NCI-H1092 (cell line): ENCODE measurements at regions not wholly inside any gene's neighbourhood (a gene's known extent, or its start where the extent isn't known, plus 50 kb on each side); places are given as distances from the start of the nearest gene placed in this dataset.

ENCODE experiments used
- DNase-seq: peaks from one replicate; lab custom pipeline; 2025; lab: John Stamatoyannopoulos, UW

DNA sequence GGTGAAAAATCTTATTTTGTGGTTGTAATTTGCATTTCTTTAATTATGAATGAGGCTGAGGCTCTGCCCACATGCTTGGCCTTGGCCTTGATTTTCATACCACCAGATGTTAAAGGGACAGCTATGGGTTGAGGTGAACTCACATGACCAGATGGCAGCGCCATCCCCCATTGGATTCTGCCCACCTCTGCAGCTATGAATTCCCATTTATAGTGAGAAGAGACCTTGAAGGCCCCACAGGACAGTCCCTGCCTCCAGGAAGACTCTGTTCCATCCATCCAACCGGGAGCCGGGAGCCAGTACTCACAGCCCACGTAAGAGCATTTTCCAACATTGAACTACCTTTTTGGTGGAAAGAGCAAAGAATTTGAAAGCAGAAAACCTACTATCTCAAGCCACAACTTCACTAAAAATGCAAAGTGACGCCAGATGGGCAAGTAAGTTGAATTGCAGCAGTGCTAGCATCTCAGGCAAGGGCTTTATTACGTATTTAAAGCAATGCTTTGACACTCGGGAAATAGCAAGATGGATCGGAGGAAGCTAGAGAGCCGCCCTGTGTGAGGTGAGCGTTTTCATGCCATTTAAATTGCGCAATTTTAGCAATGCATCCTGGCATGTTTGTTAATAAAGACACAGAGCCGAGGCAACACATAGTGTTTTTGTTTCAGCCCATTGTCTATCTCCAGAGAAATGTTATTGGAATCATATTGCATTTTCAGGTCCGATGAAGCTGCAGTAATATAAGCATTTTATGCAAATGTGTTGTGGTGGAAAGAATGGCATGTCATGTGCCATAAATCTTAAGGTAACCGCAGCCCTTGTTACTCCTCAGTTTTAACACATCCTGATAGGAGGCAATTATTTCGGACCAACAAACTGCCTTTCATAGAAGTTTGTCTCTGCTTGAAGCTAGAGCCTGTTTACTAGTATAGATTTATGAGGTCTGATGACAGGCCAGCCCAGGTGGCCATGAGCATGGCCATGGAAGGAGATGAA, 273.4 kb upstream of the TNRC6C start:
- DNase-seq, result no peak

DNA sequence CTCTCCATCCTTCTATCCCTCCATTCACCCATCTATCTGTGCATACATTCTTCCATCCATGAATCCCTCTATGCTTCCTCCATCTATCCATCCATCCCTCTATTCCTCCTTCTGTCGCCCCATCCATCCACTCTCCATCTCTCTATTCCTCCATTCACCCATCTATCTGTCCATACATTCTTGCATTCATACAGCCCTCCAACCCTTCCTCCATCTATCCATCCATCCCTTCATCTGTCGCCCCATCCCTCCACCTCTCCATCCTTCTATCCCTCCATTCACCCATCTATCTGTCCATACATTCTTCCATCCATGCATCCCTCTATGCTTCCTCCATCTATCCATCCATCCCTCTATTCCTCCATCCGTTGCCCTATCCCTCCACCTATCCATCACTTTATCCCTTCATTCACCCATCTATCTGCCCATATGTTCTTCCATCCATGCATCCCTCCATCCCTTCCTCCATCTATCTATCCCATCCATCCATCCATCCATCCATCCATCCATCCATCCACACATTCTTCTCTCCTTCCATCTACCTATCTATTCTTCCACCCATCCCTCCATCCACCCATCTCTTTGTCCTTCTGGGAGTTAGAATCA, 272.5 kb upstream of the TNRC6C start:
- DNase-seq, result no peak

DNA sequence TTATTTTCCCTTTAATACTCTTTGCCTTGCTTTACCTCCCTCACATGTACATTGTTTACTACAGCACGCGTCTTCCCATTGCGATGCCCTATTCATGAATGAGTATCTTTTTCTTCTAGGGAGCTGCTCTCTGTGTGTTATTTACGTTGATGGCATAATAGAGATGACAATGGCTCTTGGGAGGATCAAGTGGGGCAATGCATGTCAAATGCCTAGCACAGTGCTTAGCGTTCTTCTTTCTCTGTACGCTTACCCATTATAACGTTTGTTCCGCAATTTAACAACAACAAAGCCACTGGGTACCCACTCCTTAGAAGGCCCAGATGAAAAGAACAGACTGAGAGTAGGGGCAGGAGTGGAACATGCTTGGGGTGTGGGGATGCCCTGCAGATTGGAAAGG, 271.6 kb upstream of the TNRC6C start:
- DNase-seq, result no peak

DNA sequence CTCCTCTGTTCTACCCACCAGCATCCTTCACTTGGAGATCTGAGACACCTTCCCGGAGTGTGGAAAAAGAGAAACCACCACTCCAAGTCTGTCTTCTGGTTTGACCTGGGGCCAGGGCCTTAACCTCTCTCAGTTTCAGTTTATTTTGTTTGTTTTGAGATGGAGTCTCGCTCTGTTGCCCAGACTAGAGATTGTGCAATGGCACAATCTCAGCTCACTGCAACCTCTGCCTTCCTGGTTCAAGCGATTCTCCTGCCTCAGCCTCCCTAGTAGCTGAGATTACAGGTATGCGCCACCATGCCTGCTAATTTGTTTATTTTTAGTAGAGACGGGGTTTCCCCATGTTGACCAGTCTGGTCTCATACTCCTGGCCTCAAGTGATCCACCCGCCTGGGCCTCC, 271.1 kb upstream of the TNRC6C start:
- DNase-seq, result no peak

DNA sequence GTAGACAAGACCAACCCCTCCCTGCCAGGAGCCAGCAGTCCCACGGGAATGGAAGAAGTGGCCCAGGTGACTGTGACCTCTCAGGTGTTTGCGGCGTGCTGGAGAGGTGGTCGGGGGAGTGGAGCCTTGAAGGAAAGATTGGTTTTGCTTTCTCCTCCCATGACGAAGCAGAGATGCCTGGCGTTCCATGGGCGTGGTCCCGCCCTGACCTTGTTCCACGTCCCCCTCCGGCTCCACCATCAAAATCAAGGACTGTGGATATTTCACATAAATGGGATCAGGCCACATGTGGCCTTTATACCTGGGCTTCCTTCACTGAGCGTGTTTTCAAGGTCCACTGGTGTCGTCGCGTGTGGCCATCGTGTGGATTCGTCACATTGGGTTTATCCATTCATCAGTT, 270.6 kb upstream of the TNRC6C start:
- no peak for DNase-seq

DNA sequence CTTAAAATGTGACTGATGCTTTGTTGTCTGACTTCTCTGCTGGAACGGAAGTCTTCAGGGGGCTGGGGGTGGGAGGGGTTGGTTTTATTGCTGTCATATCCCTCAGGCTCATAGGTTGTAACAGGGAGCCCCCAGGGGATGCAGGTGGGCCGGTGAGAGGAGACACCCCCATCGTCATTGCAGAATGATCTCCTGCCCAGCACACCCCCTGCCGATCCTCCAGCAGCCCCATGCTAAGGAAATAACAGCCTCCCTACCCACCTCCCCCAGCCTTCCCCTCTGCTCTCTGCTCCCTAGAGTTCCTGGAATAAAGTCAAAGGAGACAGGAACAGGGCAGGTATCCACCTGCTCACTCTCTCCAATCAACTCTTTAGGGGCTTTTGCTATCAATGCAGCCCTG, 270.1 kb upstream of the TNRC6C start:
- no peak for DNase-seq

DNA sequence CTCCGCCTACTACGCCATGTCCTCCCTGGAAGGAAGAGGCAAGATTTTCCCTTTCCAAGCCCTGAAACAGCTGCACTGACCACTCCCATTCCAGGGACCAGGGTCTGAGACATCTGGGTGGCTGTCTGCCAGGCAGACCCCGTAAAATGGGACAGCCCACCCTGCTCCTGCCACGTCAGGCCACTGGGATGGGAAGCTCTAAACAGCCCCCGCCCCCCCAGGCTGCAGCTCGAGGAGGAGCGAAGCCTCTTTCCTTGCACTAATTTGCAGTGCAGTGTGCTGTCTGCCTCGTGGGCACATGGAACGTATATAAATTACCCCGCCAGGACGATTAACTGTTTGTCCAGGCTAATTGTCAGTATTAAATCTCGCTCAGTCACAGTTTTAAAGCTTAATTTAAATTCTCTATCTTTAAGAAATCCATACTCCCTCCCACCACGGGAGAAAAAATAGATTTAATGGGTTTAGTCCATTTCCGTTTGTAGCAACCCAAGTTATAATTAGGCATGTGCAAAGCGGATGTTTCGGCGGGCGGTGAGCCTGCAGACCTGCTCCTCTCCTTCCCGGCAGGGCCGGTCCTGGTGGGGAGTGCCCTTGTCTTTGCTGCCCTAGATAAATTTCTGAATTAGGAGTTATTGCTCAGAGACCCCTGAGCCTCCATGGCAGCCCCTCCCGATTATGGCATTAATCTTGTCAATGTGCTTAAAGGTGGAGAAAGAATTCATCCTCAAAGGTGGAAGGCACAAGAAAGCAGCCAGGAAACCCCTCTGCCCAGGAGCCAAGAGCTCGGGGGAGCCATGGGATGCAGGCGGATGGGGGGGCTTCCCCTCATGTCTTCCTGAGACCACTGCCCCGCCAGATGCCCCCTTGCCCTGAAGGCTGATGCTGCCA, 268.0 kb upstream of the TNRC6C start:
- no peak for DNase-seq

DNA sequence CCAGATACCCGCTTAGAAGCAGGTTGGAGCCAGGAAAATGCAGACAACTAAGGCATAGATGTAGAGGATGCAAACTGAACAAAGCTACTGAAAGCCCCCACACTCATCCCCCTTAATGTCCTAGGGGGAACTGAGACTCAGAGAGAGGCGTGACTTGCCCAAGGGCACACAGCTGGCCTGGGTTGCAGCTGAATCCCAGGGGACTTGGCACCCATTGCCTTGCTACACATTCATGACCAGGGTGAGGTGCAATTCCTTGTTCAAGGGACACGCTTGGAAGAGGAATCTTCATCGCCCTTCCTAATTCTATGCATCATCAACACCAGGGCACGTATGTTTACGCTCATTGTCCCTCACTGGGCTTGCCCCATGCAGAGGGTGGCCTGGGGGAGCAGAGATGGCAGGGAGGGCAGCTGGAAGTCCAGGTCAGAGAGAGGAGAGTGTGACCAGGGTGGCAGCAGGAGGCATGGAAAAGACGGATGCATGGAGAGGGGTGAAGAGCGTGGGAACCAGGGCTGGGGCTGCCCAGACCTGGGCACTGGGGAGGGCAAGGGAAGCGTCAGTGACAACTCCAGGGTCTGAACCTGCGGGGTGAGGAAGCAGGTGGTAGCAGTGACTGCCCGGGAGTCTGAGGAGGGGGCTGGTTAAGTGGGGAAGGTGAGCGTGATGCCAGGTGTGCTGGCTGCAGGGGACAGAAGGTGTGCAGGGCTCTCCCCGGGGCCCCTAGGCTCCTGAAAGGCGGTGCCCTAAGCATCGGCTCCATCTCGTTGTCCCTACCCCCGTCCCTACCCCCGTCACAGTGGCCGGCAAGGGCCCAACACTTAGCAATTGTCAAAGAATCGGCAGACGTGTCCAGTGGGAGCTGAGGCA, 267.1 kb upstream of the TNRC6C start:
- DNase-seq, result no peak

DNA sequence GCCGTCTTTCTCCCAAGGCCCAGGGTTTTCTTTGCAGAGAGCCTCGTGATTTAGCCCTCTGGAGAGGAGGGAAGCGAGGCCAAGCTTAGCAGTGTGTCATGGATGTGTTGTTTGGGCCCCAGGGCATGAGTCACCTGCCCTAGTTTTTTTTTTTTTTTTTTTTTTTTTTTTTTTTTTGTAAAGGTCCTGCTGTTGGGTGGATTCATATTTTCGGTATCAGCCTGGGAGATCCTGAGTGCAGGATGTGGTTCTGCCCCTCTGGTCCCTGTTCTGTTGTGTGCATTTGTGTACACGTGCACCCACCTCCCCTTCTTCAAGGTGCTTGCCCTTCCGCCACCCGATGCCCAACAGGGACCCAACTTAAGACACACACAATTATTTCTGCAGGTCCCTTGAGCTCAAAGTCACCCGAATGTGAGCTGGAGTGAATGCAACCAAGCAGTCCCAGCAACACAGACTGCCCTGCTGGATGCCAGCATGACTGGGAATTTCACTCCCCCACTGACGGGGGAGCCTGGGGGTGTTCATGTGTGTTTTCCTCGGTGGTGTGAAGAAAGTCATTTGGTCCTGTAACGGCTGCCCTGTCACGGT, 265.8 kb upstream of the TNRC6C start:
- no peak for DNase-seq

DNA sequence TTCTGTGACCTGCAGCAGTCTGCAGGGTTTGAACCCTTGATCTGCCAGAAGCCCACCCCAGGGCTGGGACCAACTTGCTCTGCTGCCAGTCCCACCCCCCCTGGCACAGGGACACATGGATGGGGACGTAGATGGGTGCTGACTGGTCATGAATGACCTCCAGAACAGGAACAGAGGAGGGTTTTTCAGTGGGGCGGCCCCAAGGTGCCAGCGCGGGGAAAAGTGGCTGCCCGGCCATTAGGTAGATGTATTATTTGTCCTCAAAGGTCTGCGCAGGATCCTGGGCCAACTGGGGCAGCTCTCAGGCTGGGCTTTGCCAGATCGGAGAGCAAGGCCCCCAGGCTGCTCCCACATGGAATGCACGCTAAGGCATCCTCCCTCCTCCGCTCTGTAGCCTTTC, 265.2 kb upstream of the TNRC6C start:
- no peak for DNase-seq

DNA sequence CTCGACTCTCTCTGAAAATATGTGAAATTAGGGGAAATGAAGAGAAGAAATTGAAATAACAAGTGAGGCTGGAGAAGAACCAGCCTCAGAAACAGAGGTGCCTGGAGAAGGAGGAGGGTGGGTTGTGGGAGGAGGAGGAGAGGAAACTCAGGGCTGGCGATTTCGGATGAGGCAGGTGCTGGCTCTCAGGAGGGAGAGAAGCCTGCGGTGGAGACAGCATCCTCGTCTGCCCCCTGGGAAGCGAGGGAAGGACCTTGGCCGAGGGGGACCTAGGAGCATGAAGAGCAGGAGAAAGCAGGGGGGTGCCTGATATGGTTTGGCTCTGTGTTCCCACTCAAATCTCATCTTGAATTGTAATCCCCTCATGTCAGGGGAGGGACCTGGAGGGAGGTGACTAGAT, 264.7 kb upstream of the TNRC6C start:
- no peak for DNase-seq

DNA sequence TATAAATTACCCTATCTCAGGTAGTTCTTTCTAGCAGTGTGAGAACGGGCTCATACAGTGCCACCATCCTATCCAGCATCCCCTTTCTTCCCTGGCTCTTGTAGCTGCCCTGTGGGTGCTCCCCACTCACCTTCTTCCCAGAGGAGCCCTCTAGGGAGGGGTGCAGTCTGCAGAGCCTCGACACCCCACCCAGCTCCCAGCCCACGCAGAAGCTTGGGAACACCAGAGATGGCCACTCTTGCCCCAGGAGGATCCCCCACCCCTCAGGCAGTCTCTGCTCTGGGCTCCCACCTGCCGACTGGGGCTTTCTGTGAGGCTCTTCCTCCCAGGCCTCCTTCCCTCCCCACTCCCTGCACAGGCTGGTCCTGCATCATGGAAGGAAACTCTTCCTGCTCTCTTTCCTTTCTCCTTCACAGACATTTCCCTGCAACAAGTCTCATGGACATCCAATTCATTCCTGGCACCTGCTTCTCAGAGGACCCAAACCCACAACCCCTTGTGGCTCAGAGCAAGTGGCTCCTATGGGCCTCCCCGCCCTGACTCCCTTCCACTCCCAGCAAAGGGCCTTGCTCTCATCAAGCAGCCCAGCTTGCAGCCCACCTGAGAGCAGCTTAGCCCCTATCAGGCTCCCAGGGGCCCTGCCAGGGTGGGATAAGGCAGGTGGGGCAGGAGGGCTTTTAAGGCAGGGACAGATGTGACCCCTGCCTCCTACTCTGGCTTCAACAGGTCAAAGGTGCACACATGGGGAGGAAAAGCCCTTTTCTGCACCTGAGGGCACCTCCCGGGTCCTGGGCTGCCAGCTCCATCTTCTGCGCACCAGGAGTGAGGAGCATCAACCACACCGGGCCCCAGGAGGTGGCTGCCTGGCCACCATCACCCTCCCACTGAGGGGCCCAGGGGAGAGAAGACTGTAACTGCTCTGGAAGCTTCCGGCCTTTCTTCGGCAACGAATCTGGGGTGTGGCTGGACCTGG, 263.8 kb upstream of the TNRC6C start:
- DNase-seq, result no peak

DNA sequence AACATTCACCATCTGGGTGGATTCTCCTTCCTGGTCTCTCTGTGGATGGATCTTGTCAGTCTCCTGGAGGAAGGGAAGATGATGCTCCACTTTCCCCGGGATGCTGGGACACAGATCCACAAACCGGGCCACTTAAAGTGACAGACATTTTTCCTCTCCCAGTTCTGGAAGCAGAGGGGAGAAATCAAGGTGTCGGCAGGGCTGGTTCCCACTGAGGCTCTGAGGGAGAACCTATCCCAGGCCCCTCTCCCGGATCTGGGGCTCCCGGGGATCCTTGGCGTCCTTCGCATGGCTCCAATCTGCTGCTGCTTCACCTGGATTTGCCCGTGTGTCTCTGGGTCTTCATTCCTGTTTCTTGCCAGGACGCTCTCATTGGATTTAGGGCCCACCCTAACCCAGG, 263.1 kb upstream of the TNRC6C start:
- no peak for DNase-seq

DNA sequence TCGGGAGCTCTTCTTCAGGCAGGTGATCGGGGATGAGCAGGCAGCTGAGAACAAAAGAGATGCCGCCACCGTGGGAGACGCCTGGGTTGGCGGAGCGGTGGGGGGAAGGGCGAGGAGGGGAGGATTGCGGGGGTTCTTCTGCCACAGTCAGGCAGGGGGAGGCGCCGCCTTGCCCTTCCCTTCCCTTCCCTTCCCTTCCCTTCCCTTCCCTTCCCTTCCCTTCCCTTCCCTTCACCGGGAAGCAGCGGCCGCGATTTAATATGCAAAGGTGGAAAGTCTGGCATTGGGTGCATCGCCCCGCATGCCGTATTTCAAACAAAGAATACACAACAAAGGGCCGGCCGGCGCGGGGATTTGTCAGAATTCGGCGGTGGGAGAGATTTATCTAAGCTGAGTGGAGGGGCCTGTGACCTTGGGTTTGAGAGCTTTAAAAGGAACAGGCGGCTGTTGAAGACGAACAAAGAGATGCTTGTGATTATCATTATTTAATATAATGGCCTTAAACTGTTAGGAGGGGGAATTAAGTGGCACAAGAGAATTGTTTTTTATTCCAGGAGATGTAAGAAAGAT, 262.3 kb upstream of the TNRC6C start:
- DNase-seq, result no peak

DNA sequence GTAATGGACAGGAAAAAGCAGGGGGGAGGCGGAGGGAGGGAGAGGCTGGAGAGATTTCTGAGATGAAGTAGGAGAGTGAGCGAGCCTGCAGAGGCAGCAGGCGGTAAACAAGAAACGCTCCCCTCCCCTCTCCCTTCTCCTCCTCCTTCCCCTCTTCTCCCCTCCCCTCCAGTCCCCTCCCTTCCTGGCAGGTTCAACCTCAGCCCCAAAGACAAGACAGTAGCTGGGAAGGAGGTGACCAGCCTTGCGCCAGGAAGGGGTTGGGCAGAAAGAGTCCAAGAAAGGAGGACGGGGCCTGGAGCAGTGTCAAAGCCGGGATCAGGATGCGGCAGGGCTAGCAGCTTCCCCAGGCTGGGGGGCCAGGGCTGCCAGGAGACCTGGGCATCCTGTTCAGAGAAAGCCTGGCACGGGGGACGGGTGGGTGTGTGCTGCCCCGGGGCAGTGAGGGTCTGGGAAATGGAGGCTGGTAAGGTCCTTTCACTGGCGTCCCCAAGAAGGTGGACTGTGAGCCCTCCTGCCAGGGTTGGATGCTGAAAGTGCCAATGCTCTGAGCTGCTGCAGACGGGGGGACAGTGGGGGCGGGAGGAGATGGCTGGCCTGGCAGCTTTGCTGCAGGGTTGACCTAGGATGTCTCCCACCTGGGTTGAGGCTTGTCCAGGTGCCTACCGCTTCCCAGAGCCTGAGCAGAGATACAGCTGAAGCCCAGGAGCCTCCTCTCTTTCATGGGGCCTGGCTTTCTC, 261.6 kb upstream of the TNRC6C start:
- no peak for DNase-seq

DNA sequence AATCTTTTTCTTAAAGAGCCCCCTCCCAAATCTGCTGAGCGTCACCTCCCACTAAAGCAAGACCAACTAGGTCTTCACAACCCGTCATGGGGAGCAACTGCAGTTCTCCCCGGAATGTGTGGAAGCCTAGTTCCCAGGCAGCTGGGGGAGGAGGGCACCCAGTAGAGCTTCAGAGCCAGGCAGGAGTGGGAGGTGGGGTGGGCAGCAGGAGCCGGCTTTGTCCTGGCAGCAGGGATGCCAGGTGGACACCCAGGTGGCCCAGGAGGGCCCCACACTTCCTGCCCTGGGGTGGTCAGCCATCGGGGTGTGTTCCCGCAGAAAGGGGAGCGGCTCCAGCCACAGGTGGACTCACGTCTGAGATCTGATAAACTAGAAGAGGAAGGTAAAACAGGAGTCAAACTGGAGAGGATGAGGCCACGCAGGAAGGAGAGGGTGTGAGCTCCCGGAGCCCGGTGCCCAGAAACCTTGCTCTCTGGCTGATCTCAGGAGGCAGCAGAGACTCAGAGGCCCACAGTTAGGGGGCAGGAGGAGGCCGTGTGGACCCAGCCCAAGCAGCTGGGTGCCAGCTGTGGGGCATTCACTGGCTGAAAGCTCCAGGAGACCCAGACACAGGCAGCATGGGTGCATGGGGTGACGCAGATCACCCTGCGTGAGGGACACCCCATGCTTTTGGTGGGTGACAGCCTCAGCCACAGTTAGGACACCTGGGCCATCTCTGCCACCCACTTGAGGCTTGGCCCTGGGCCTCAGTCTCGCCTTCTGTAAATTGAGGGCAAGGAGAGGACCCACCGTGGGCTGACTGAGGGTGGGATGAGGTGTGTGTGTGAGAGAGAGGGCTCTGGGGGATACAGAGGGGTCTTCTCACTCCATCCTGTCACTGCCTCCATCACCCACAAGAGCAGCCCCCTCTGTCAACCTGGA, 260.8 kb upstream of the TNRC6C start:
- no peak for DNase-seq

DNA sequence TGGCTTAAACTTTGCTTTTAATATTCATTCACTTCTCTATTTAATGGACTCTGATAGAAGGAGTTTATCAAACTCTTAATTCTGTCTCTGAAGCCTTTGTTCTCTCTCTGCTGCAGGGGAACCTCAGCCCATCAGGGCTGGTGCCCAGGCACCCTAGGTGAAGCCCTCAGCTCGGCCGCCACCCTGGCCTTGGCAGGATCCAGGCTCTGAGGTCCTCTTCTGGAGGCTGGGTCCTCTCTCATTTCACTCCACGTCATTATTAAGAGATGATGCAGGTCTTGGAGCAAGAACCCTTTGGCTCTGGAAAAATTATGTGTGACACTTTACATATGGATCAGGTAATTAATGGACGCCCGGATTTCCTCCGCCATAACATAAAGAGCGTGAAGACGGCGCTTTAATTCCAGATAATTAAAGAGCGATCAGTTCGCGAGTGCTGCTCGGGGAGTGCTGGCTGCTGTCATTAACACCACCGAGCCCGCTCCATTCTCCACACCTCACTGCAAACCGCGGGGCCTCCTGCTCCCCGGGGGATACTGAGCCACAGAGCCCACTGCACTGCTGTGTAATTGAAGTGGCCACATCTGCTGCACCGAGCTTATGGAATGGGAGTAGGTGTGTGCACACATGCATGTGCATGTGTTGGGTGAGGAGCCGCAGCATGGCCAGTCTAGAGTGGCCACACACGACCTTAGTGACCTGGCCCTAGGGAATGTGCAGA, 259.4 kb upstream of the TNRC6C start:
- DNase-seq, result no peak
